Heart left ventricle (tissue), 16 donors: ENCODE measurements at regions not wholly inside any gene's neighbourhood (a gene's known extent, or its start where the extent isn't known, plus 50 kb on each side); places are given as distances from the start of the nearest gene placed in this dataset.

Experiments
- ATAC-seq, 4 donors: fragments of 200-7000 bp; cut with Tn5 transposase; one replicate each; pipeline ENCODE4 v1.9.1; 2020 to 2022; ENCODE audit warnings: moderate library complexity in 4 of 4, mild to moderate bottlenecking in 3 of 4, moderate number of reproducible peaks in 1 of 4
- DNase-seq, 5 donors: peaks; one replicate each; pipeline ENCODE4 v3.0.0-alpha.2; 2020
- H3K27ac ChIP-seq, 12 donors: fragments of 200-600 bp; sonication (generic) in 4 of 12; one replicate each; pipeline versions ENCODE4 v1.5.0 to v1.8.0; 2016 to 2022; ENCODE audit warnings: mild to moderate bottlenecking in 2 of 12
- H3K27me3 ChIP-seq, 9 donors: fragments of 200-600 bp; sonication (generic) in 2 of 9; one replicate each; pipeline versions ENCODE4 v1.5.1 to v1.8.0; 2016 to 2022; ENCODE audit warnings: mild to moderate bottlenecking in 3 of 9
- H3K36me3 ChIP-seq, 9 donors: fragments of 200-600 bp; sonication (generic) in 2 of 9; one replicate each; pipeline versions ENCODE4 v1.5.0 to v1.8.0; 2018 to 2022; ENCODE audit warnings: mild to moderate bottlenecking in 2 of 9
- H3K4me1 ChIP-seq, 12 donors: fragments of 200-600 bp; sonication (generic) in 4 of 12; one replicate each; pipeline versions ENCODE4 v1.5.0 to v1.8.0; 2016 to 2022; ENCODE audit warnings: mild to moderate bottlenecking in 3 of 12
- H3K4me3 ChIP-seq, 12 donors: fragments of 200-600 bp; sonication (generic) in 4 of 12; one replicate each; pipeline versions ENCODE4 v1.5.0 to v1.8.0; 2017 to 2022; ENCODE audit warnings: mild to moderate bottlenecking in 9 of 12, moderate library complexity in 4 of 12
- H3K9me3 ChIP-seq, 12 donors: fragments of 200-600 bp; sonication (generic) in 4 of 12; one replicate each; pipeline versions ENCODE4 v1.5.0 to v1.8.0; 2016 to 2022; ENCODE audit warnings: mild to moderate bottlenecking in 1 of 12
- POLR2A ChIP-seq, 2 donors: fragments of 450-650 bp; IDR thresholded peaks; one replicate each; pipeline ENCODE4 v1.6.1; 2017; ENCODE audit warnings: antibody characterized with exemption in 2 of 2, mild to moderate bottlenecking in 2 of 2, moderate library complexity in 2 of 2
- WGBS, 4 donors: extraction: QIAGEN DNeasy Blood & Tissue Kit in 2 of 4; methylation state at CpG; one replicate each; pipeline versions ENCODE4 v1.1.5 to v1.1.7; 2013 to 2018; 5-methylcytosine and 5-hydroxymethylcytosine counted together
- intact Hi-C, 10 donors: fragments of 100-400 bp; cut with DNase I; formaldehyde crosslinking; loops; one replicate each; pipeline versions ENCODE4 v1.11.1 to v1.14.2; 2022
- TF ChIP-seq, protein P1 (sequence below), 12 donors: fragments of 200-600 bp; sonication (generic) in 4 of 12; IDR thresholded peaks; one replicate each; pipeline versions ENCODE4 v1.5.0 to v1.8.0; 2018 to 2022; ENCODE audit warnings: antibody characterized with exemption in 12 of 12, mild to moderate bottlenecking in 5 of 12
- donor health status: ischemic (EF 13 %, LVEDD 7.1; RV severe dilation, severe dysfunction).
- donor health status: healthy with polysubstance abuse.
- donor health status: DM: no; HTN: yes; CAD: no.
- donor health status: DM: no; HTN: no; CAD: no.
- donor health status: ischemic (EF 25% LVEDD 6.9; RV normal size, moderate dysfunction).
- donor health status: ischemic (EF 25% LVEDD 5.7; RV mildly dilated, moderate dysfunction).
- donor health status: healthy.
- donor health status: DM: yes; HTN: yes; CAD: no.
- donor health status: ischemic (EF 35%, LVEDD 5.7; RV mildly dilated, moderate dysfunction).
- donor health status: nonischemic (EF 11% LVEDD 7.7; RV severe dilation, severe dysfunction).
- donor health status: DM: yes; HTN: yes; CAD: no.
- donor health status: PGD.
- donor health status: ischemic (EF 29% LVEDD 5.4; RV normal size, mild dysfunction).
- donor health status: nonischemic (EF 23%, LVEDD 6.1; RV moderate dilation, normal function).

DNA sequence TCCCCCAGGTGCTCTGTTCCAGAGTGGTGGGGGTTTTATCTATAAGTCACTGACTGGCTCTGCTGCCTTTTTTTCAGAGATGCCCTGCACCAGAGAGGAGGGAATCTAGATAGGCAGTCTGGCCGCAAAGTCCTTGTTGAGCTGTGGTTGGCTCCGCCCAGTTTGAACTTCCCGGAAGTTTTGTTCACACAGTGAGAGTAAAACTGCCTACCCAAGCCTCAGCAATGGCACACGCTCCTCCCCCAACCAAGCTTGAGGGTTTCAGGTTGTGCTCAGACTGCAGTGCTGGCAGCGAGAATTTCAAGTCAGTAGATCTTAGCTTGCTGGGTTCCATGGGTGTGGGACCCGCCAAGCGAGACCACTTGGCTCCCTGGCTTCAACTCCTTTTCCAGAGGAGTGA lies 1428.6 kb downstream of the MAT2B start:
- intact Hi-C loops: no loop called here
- no peak for TF ChIP-seq POLR2A (IDR thresholded peaks at IDR 0.05)
- TF ChIP-seq, protein P1, sequence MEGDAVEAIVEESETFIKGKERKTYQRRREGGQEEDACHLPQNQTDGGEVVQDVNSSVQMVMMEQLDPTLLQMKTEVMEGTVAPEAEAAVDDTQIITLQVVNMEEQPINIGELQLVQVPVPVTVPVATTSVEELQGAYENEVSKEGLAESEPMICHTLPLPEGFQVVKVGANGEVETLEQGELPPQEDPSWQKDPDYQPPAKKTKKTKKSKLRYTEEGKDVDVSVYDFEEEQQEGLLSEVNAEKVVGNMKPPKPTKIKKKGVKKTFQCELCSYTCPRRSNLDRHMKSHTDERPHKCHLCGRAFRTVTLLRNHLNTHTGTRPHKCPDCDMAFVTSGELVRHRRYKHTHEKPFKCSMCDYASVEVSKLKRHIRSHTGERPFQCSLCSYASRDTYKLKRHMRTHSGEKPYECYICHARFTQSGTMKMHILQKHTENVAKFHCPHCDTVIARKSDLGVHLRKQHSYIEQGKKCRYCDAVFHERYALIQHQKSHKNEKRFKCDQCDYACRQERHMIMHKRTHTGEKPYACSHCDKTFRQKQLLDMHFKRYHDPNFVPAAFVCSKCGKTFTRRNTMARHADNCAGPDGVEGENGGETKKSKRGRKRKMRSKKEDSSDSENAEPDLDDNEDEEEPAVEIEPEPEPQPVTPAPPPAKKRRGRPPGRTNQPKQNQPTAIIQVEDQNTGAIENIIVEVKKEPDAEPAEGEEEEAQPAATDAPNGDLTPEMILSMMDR (IDR thresholded peaks at IDR 0.05): no peak
- ATAC-seq (no peak), DNase-seq (no peak)
- H3K9me3 ChIP-seq: peaks cover 0 to 25% (median 8%) of the 10 kb centered on the region in 12 donors
- no peaks in the 10 kb centered on the region for H3K4me1 ChIP-seq
- WGBS, 4 donors: 90 to 93% (median 91%) methylated on average over 7 of the region's 7 CpGs
- no peaks in the 10 kb centered on the region for H3K27me3 ChIP-seq
- no peak overlapping the region for H3K4me3 ChIP-seq
- no peak overlapping the region for H3K27ac ChIP-seq
- no peaks in the 10 kb centered on the region for H3K36me3 ChIP-seq

DNA sequence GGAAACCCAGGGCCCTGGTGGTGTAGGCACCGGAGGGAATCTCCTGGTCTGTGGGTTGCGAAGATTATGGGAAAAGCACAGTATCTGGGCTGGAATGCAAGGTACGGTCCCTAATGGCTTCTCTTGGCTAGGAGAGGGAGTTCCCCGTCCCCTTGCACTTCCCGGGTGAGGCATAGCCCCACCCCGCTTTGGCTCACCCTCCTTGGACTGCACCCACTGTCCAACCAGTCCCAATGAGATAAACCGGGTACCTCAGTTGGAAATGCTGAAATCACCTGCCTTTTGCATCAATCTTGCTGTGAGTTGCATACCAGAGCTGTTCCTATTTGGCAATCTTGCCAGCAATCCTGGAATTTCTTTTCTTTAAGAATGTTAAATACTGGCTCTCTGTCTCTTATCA lies 1429.1 kb downstream of the MAT2B start:
- H3K27ac ChIP-seq: no peak overlapping the region
- intact Hi-C loops: no loop called here
- 60 to 78% (median 73%) methylated on average over 7 of the region's 7 CpGs for WGBS, 4 donors
- DNase-seq: no peak
- peaks cover 0 to 21% (median 7%) of the 10 kb centered on the region in 12 donors for H3K9me3 ChIP-seq
- no peak for ATAC-seq
- H3K27me3 ChIP-seq: no peaks in the 10 kb centered on the region
- no peaks in the 10 kb centered on the region for H3K4me1 ChIP-seq
- no peak overlapping the region for H3K4me3 ChIP-seq
- TF ChIP-seq POLR2A (IDR thresholded peaks at IDR 0.05): no peak
- TF ChIP-seq, protein P1 (IDR thresholded peaks at IDR 0.05): no peak
- no peaks in the 10 kb centered on the region for H3K36me3 ChIP-seq

DNA sequence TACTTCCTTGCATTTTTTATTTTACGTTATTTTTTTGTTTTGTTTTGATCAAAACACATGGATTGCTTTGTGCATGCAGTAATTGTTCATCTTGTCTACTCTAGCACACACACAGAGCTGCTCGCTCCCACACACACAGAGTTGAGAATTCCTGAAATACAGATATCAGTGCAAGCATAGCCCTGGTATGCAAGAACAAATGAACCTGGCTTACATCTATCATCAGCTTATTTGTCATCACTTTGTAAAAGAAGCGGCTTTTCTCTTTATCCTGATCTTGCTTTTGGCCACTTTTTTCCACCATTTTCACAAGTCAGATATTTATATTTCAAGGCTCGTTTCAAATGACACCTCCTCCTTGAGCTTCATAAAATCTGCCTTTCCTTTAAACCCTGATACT lies 1435.7 kb downstream of the MAT2B start:
- H3K4me3 ChIP-seq: no peak overlapping the region

DNA sequence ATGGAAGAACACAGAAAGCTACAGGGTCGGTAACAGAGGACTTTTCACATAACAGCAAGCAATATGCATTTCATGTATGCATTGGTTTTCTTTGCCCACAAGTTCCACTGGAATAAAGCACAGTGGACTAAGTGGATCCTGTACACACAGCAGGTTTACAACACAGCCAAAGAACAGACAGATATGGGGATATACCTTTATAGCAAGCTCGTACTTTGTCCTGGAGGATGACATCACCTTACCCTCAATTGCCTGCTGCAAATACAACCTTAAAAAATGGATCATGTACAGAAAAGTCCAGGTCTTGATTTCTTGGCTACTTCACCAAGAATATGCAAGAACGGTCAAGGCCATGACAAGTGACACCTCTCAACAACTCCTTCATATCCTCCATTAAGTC lies 1445.5 kb downstream of the MAT2B start:
- 73 to 80% (median 77%) methylated on average over 3 of the region's 3 CpGs for WGBS, 4 donors
- peaks cover 0 to 9% (median 0%) of the 10 kb centered on the region in 12 donors for H3K9me3 ChIP-seq
- no peaks in the 10 kb centered on the region for H3K36me3 ChIP-seq
- H3K4me3 ChIP-seq: no peak overlapping the region
- DNase-seq: no peak
- no peaks in the 10 kb centered on the region for H3K27me3 ChIP-seq
- ATAC-seq: no peak
- no peak for TF ChIP-seq POLR2A (IDR thresholded peaks at IDR 0.05)
- TF ChIP-seq, protein P1 (IDR thresholded peaks at IDR 0.05): no peak
- no peak overlapping the region for H3K27ac ChIP-seq
- H3K4me1 ChIP-seq: no peaks in the 10 kb centered on the region
- intact Hi-C loops: no loop called here

More for the DNA sequence above, 1435.7 kb downstream of the MAT2B start:
- Histone ChIP-seq H3K27me3 (no peaks in the 10 kb centered on the region), H3K4me1 (no peaks in the 10 kb centered on the region), H3K9me3 (peaks cover 0 to 3% (median 0%) of the 10 kb centered on the region in 12 donors), H3K27ac (no peak overlapping the region), H3K36me3 (no peaks in the 10 kb centered on the region)
- WGBS, 4 donors: 7 to 18% (median 14%) methylated on average over 4 of the region's 4 CpGs
- TF ChIP-seq, protein P1 (IDR thresholded peaks at IDR 0.05): no peak
- TF ChIP-seq POLR2A (IDR thresholded peaks at IDR 0.05): no peak
- intact Hi-C loops: no loop called here
- ATAC-seq (no peak), DNase-seq (no peak)
